WTC11 (cell line): ENCODE measurements at regions not wholly inside any gene's neighbourhood (a gene's known extent, or its start where the extent isn't known, plus 50 kb on each side); places are given as distances from the start of the nearest gene placed in this dataset.
A peak's percentile ranks its signal among the peaks of the same experiment; 100 is the strongest.

Experiments
- ATAC-seq: fragments of 200-7000 bp; cut with Tn5 transposase; 2 replicates; pipeline ENCODE4 v1.10.0; 2021; ENCODE audit warnings: mild to moderate bottlenecking, moderate library complexity
- CTCF ChIA-PET: fragments of 300-600 bp; sonication (Branson Sonifier 250); formaldehyde crosslinking; loops from one replicate; lab custom pipeline; 2021; ENCODE audit warnings: antibody characterized with exemption; lab: Charles Lee
- POLR2A ChIA-PET: fragments of 350-600 bp; sonication (Branson Sonifier 250); formaldehyde crosslinking; loops from one replicate; lab custom pipeline; 2021; ENCODE audit warnings: antibody characterized with exemption; lab: Charles Lee
- DNase-seq: peaks from one replicate; pipeline ENCODE4 v3.0.0; 2021; ENCODE audit warnings: low spot score
- H3K27ac Mint-ChIP-seq: 2 replicates; pipeline ENCODE4 v1.8.0; 2021; ENCODE audit warnings: mixed read lengths
- H3K27me3 Mint-ChIP-seq: 2 replicates; pipeline ENCODE4 v1.8.0; 2021; ENCODE audit warnings: low read depth, mild to moderate bottlenecking, moderate library complexity, mixed read lengths
- H3K36me3 Mint-ChIP-seq: 2 replicates; pipeline ENCODE4 v1.8.0; 2021; ENCODE audit warnings: mixed read lengths
- H3K4me1 Mint-ChIP-seq: 2 replicates; pipeline ENCODE4 v1.8.0; 2022; ENCODE audit warnings: mixed read lengths
- H3K4me3 Mint-ChIP-seq: 2 replicates; pipeline ENCODE4 v1.8.0; 2021; ENCODE audit warnings: mild to moderate bottlenecking, moderate library complexity, mixed read lengths
- H3K9me3 Mint-ChIP-seq: 2 replicates; pipeline ENCODE4 v1.8.0; 2021; ENCODE audit warnings: mixed read lengths
- CBFB ChIP-seq: sonication (generic); formaldehyde crosslinking; IDR thresholded peaks from 2 replicates; pipeline ENCODE4 v1.8.1; 2022; ENCODE audit warnings: mild to moderate bottlenecking, low read depth, missing genetic modification reagents
- ESRRA ChIP-seq: sonication (generic); formaldehyde crosslinking; IDR thresholded peaks from 2 replicates; pipeline ENCODE4 v1.8.1; 2022; ENCODE audit warnings: mild to moderate bottlenecking, missing genetic modification reagents, borderline replicate concordance
- GRHL2 ChIP-seq: fragments of 250-450 bp; sonication (Bioruptor Pico); IDR thresholded peaks from 2 replicates; pipeline ENCODE4 v1.8.0; 2022; ENCODE audit warnings: mild to moderate bottlenecking, moderate library complexity; ENCODE audit not compliant: insufficient replicate concordance, severe bottlenecking
- HMGA2 ChIP-seq: fragments of 250-450 bp; sonication (Bioruptor Pico); IDR thresholded peaks from 2 replicates; pipeline ENCODE4 v1.4.0; 2021; ENCODE audit warnings: mild to moderate bottlenecking, moderate library complexity
- MYBL2 ChIP-seq: sonication (generic); formaldehyde crosslinking; IDR thresholded peaks from 2 replicates; pipeline ENCODE4 v1.8.1; 2023; ENCODE audit warnings: mild to moderate bottlenecking, moderate library complexity, missing genetic modification reagents
- NFATC4 ChIP-seq: fragments of 250-450 bp; sonication (Bioruptor Pico); IDR thresholded peaks from 2 replicates; pipeline ENCODE4 v1.9.0; 2021; ENCODE audit warnings: mild to moderate bottlenecking
- NFE2L1 ChIP-seq: sonication (generic); formaldehyde crosslinking; IDR thresholded peaks from 2 replicates; pipeline ENCODE4 v1.8.1; 2023; ENCODE audit warnings: missing genetic modification reagents
- RELA ChIP-seq: sonication (generic); formaldehyde crosslinking; IDR thresholded peaks from 2 replicates; pipeline ENCODE4 v1.8.1; 2022; ENCODE audit warnings: missing genetic modification reagents, mild to moderate bottlenecking, borderline replicate concordance
- SOX15 ChIP-seq: fragments of 250-450 bp; sonication (Bioruptor Pico); IDR thresholded peaks from 2 replicates; pipeline ENCODE4 v1.9.0; 2021; ENCODE audit warnings: mild to moderate bottlenecking
- SP1 ChIP-seq: sonication (generic); formaldehyde crosslinking; conservative IDR thresholded peaks from 2 replicates; pipeline ENCODE4 v1.8.1; 2022; ENCODE audit warnings: missing genetic modification reagents
- ZNF317 ChIP-seq: sonication (generic); formaldehyde crosslinking; IDR thresholded peaks from 2 replicates; pipeline ENCODE4 v1.8.1; 2023; ENCODE audit warnings: low read depth, mild to moderate bottlenecking, moderate library complexity, missing genetic modification reagents, borderline replicate concordance
- ZNF396 ChIP-seq: fragments of 250-450 bp; sonication (Bioruptor Pico); IDR thresholded peaks from 2 replicates; pipeline ENCODE4 v1.8.0; 2021; ENCODE audit warnings: mild to moderate bottlenecking, moderate library complexity, borderline replicate concordance
- ZNF423 ChIP-seq: fragments of 250-450 bp; sonication (Bioruptor Pico); IDR thresholded peaks from 2 replicates; pipeline ENCODE4 v2.1.2; 2022; ENCODE audit warnings: mild to moderate bottlenecking, moderate library complexity
- TF ChIP-seq, protein P1 (sequence below): sonication (generic); formaldehyde crosslinking; IDR thresholded peaks from 2 replicates; pipeline ENCODE4 v1.8.0; 2022; ENCODE audit warnings: mild to moderate bottlenecking, missing genetic modification reagents
- TF ChIP-seq, protein P2 (sequence below): sonication (generic); formaldehyde crosslinking; IDR thresholded peaks from 2 replicates; pipeline ENCODE4 v1.8.1; 2022; ENCODE audit warnings: low read depth, mild to moderate bottlenecking, moderate library complexity, missing genetic modification reagents, borderline replicate concordance
- TF ChIP-seq, protein P3 (sequence below): sonication (generic); formaldehyde crosslinking; IDR thresholded peaks from 2 replicates; pipeline ENCODE4 v1.8.1; 2023; ENCODE audit warnings: mild to moderate bottlenecking, missing genetic modification reagents, moderate library complexity
- TF ChIP-seq, protein P4 (sequence below): sonication (generic); formaldehyde crosslinking; IDR thresholded peaks from 2 replicates; pipeline ENCODE4 v1.8.1; 2022; ENCODE audit warnings: mild to moderate bottlenecking, missing genetic modification reagents, moderate library complexity, borderline replicate concordance
- TF ChIP-seq, protein P5 (sequence below): sonication (generic); formaldehyde crosslinking; conservative IDR thresholded peaks from 2 replicates; pipeline ENCODE4 v1.8.1; 2023; ENCODE audit warnings: mild to moderate bottlenecking, low read depth, missing genetic modification reagents, moderate library complexity
- TF ChIP-seq, protein P6 (sequence below): sonication (generic); formaldehyde crosslinking; IDR thresholded peaks from 2 replicates; pipeline ENCODE4 v1.8.1; 2022; ENCODE audit warnings: mild to moderate bottlenecking, moderate library complexity, missing genetic modification reagents

DNA sequence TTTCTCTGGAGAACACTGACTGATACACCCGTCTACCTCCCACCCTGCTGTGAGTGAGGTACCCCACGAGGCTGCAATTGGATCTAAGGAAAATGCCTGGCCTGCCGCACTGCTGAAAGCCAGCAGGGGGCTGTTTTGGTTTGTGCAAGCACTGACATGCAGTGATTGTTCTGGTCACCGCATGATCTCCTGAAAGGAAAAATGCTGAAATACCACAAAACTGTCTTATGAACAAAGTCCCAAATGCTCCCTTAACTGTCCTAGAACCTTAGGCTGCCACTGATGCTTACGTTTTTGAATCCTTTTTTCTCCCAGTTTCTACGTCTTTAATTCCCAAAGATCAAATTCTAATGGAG lies 132.7 kb downstream of the JCAD start:
- ChIA-PET CTCF (no interaction called here), POLR2A (no interaction called here)
- Mint-ChIP-seq H3K27ac (no peak overlapping the region), H3K9me3 (peaks cover 16% of the 10 kb centered on the region), H3K4me1 (peaks cover 28% of the 10 kb centered on the region), H3K36me3 (no peaks in the 10 kb centered on the region), H3K4me3 (no peak overlapping the region), H3K27me3 (no peaks in the 10 kb centered on the region)
- TF ChIP-seq HMGA2 (CRISPR knock-in tag) (no peak), MYBL2 (CRISPR knock-in tag) (no peak), ZNF396 (CRISPR knock-in tag) (no peak), SP1 (no peak), GRHL2 (CRISPR knock-in tag) (no peak), SOX15 (CRISPR knock-in tag) (no peak), ZNF317 (CRISPR knock-in tag) (no peak), CBFB (CRISPR knock-in tag) (no peak), NFATC4 (CRISPR knock-in tag) (no peak)
- TF ChIP-seq, protein P1, sequence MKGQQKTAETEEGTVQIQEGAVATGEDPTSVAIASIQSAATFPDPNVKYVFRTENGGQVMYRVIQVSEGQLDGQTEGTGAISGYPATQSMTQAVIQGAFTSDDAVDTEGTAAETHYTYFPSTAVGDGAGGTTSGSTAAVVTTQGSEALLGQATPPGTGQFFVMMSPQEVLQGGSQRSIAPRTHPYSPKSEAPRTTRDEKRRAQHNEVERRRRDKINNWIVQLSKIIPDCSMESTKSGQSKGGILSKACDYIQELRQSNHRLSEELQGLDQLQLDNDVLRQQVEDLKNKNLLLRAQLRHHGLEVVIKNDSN = no peak
- TF ChIP-seq, protein P2, sequence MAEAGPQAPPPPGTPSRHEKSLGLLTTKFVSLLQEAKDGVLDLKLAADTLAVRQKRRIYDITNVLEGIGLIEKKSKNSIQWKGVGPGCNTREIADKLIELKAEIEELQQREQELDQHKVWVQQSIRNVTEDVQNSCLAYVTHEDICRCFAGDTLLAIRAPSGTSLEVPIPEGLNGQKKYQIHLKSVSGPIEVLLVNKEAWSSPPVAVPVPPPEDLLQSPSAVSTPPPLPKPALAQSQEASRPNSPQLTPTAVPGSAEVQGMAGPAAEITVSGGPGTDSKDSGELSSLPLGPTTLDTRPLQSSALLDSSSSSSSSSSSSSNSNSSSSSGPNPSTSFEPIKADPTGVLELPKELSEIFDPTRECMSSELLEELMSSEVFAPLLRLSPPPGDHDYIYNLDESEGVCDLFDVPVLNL = no peak
- TF ChIP-seq, protein P3, sequence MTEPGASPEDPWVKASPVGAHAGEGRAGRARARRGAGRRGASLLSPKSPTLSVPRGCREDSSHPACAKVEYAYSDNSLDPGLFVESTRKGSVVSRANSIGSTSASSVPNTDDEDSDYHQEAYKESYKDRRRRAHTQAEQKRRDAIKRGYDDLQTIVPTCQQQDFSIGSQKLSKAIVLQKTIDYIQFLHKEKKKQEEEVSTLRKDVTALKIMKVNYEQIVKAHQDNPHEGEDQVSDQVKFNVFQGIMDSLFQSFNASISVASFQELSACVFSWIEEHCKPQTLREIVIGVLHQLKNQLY (CRISPR knock-in tag) = no peak
- TF ChIP-seq, protein P4, sequence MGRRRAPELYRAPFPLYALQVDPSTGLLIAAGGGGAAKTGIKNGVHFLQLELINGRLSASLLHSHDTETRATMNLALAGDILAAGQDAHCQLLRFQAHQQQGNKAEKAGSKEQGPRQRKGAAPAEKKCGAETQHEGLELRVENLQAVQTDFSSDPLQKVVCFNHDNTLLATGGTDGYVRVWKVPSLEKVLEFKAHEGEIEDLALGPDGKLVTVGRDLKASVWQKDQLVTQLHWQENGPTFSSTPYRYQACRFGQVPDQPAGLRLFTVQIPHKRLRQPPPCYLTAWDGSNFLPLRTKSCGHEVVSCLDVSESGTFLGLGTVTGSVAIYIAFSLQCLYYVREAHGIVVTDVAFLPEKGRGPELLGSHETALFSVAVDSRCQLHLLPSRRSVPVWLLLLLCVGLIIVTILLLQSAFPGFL (CRISPR knock-in tag) = no peak
- TF ChIP-seq, protein P5, sequence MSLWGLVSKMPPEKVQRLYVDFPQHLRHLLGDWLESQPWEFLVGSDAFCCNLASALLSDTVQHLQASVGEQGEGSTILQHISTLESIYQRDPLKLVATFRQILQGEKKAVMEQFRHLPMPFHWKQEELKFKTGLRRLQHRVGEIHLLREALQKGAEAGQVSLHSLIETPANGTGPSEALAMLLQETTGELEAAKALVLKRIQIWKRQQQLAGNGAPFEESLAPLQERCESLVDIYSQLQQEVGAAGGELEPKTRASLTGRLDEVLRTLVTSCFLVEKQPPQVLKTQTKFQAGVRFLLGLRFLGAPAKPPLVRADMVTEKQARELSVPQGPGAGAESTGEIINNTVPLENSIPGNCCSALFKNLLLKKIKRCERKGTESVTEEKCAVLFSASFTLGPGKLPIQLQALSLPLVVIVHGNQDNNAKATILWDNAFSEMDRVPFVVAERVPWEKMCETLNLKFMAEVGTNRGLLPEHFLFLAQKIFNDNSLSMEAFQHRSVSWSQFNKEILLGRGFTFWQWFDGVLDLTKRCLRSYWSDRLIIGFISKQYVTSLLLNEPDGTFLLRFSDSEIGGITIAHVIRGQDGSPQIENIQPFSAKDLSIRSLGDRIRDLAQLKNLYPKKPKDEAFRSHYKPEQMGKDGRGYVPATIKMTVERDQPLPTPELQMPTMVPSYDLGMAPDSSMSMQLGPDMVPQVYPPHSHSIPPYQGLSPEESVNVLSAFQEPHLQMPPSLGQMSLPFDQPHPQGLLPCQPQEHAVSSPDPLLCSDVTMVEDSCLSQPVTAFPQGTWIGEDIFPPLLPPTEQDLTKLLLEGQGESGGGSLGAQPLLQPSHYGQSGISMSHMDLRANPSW = no peak
- ATAC-seq (peak; percentile 60), DNase-seq (peak; percentile 28)

DNA sequence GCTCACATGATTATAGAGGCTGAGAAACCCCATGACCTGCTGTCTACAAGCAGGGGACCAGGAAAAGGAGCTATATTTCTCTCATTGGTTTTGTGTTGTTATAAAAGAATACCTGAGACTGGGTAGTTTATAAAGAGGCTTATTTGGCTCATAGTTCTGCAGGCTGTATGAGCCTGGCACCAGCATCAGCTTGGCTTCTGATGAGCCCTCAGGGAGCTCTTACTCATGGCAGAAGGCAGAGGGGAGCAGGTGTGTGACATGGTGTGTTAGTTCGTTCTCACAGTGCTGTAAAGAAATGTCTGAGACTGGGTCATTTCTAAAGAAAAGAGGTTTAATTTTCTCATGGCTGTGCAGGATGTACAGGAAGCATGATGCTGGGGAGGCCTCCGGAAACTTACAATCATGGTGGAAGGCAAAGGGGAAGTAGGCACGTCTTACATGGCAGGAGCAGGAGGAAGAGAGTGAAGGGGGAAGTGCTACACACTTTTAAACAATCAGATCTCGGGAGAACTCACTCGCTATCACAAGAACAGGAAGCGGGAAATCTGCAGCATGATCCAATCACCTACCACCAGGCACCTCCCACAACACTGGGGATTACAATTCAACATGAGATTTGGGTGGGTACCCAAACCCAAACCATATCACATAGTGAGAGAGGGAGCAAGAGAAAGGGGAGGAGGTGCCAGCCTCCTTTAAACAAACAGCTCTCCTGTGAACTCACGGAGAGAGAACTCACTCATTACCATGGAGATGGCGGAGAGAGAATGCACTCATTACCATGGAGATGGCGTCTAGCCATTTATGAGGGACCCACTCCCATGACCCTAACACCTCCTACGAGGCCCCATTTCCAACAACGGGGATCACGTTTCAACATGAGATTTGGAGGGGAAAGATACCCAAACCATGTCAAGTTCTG lies 133.4 kb downstream of the JCAD start:
- H3K27ac Mint-ChIP-seq = no peak overlapping the region
- H3K9me3 Mint-ChIP-seq = peaks cover 13% of the 10 kb centered on the region
- TF ChIP-seq NFE2L1 (CRISPR knock-in tag) (no peak), RELA (CRISPR knock-in tag) (no peak), ESRRA (no peak), ZNF423 (peak; percentile 12; the same call in 1 of the 2 replicates)
- TF ChIP-seq, protein P4 (CRISPR knock-in tag) = no peak
- TF ChIP-seq, protein P6, sequence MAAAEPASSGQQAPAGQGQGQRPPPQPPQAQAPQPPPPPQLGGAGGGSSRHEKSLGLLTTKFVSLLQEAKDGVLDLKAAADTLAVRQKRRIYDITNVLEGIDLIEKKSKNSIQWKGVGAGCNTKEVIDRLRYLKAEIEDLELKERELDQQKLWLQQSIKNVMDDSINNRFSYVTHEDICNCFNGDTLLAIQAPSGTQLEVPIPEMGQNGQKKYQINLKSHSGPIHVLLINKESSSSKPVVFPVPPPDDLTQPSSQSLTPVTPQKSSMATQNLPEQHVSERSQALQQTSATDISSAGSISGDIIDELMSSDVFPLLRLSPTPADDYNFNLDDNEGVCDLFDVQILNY (CRISPR knock-in tag) = no peak
- TF ChIP-seq, all 79 proteins: peak for 1
- no peak for DNase-seq
- peaks cover 28% of the 10 kb centered on the region for H3K4me1 Mint-ChIP-seq
- no peaks in the 10 kb centered on the region for H3K36me3 Mint-ChIP-seq
- ChIA-PET POLR2A (no interaction called here), CTCF (no interaction called here)
- ATAC-seq = peak; percentile 30
- H3K27me3 Mint-ChIP-seq = no peaks in the 10 kb centered on the region
- no peak overlapping the region for H3K4me3 Mint-ChIP-seq
